Thyroid gland (tissue), 4 donors: ENCODE measurements at regions not wholly inside any gene's neighbourhood (a gene's known extent, or its start where the extent isn't known, plus 50 kb on each side); places are given as distances from the start of the nearest gene placed in this dataset.
"Not testable (repeated sequence)": the region's sequence is repeated elsewhere in the genome, so short reads cannot be mapped to it uniquely, and the experiment has no call there.

Experiments used
- DNase-seq, 2 donors: peaks; one replicate each; pipeline ENCODE4 v3.0.0-alpha.2; 2019
- H3K27ac ChIP-seq, 3 donors: fragments of 200-600 bp; sonication (generic); 1 replicate in 2 of 3; 2 replicates in 1 of 3; pipeline ENCODE4 v1.5.1; 2016 to 2019; ENCODE audit warnings: mild to moderate bottlenecking in 1 of 3, moderate library complexity in 1 of 3
- H3K27me3 ChIP-seq: fragments of 200-600 bp; sonication (generic); one replicate; pipeline ENCODE4 v1.5.1; 2019
- H3K36me3 ChIP-seq, 2 donors: fragments of 200-600 bp; sonication (generic); one replicate each; pipeline ENCODE4 v1.5.1; 2016 to 2019
- H3K4me1 ChIP-seq, 2 donors: fragments of 200-600 bp; sonication (generic); one replicate each; pipeline ENCODE4 v1.5.1; 2017 to 2019
- H3K4me3 ChIP-seq, 3 donors: fragments of 200-600 bp; sonication (generic); replicated peaks in 1 of 3; 1 replicate in 2 of 3; 2 replicates in 1 of 3; pipeline ENCODE4 v1.5.1; 2016; ENCODE audit warnings: mild to moderate bottlenecking in 1 of 3
- H3K9me3 ChIP-seq: fragments of 200-600 bp; sonication (generic); one replicate; pipeline ENCODE4 v1.5.1; 2017
- POLR2A ChIP-seq, 2 donors: fragments of 450-650 bp; IDR thresholded peaks; one replicate each; pipeline ENCODE4 v1.6.1; 2017; ENCODE audit warnings: antibody characterized with exemption in 2 of 2, mild to moderate bottlenecking in 2 of 2, moderate library complexity in 1 of 2
- WGBS, 2 donors: methylation state at CpG; one replicate each; pipeline ENCODE4 v1.1.5; 2017; 5-methylcytosine and 5-hydroxymethylcytosine counted together
- intact Hi-C: fragments of 100-400 bp; cut with DNase I; formaldehyde crosslinking; loops from one replicate; pipeline ENCODE4 v1.15.1; 2023
- TF ChIP-seq, protein P1 (sequence below), 6 experiments: fragments of 200-600 bp in 3 of 6; fragments of 450-650 bp in 3 of 6; sonication (generic) in 3 of 6; IDR thresholded peaks; one replicate each; pipeline ENCODE4 v1.5.1; 2016 to 2019; ENCODE audit warnings: antibody characterized with exemption in 6 of 6, mild to moderate bottlenecking in 2 of 6, inconsistent platforms in 1 of 6, moderate library complexity in 1 of 6

- no peak for DNase-seq
- H3K4me3 ChIP-seq: no peak overlapping the region
- intact Hi-C loops: no loop called here
- H3K9me3 ChIP-seq: no peaks in the 10 kb centered on the region
- H3K27ac ChIP-seq: no peak overlapping the region
- no peaks in the 10 kb centered on the region for H3K36me3 ChIP-seq
- H3K4me1 ChIP-seq: peaks cover 22 to 28% of the 10 kb centered on the region in 2 donors
- 73 to 81% methylated on average over 3 of the region's 3 CpGs for WGBS, 2 donors
- no peaks in the 10 kb centered on the region for H3K27me3 ChIP-seq
- TF ChIP-seq, protein P1, sequence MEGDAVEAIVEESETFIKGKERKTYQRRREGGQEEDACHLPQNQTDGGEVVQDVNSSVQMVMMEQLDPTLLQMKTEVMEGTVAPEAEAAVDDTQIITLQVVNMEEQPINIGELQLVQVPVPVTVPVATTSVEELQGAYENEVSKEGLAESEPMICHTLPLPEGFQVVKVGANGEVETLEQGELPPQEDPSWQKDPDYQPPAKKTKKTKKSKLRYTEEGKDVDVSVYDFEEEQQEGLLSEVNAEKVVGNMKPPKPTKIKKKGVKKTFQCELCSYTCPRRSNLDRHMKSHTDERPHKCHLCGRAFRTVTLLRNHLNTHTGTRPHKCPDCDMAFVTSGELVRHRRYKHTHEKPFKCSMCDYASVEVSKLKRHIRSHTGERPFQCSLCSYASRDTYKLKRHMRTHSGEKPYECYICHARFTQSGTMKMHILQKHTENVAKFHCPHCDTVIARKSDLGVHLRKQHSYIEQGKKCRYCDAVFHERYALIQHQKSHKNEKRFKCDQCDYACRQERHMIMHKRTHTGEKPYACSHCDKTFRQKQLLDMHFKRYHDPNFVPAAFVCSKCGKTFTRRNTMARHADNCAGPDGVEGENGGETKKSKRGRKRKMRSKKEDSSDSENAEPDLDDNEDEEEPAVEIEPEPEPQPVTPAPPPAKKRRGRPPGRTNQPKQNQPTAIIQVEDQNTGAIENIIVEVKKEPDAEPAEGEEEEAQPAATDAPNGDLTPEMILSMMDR (IDR thresholded peaks at IDR 0.05): no peak
- TF ChIP-seq POLR2A (IDR thresholded peaks at IDR 0.05): no peak
Measured at GRCh38 chr6:141398949-141399348, 733.8 kb upstream of the GJE1 start.

DNA sequence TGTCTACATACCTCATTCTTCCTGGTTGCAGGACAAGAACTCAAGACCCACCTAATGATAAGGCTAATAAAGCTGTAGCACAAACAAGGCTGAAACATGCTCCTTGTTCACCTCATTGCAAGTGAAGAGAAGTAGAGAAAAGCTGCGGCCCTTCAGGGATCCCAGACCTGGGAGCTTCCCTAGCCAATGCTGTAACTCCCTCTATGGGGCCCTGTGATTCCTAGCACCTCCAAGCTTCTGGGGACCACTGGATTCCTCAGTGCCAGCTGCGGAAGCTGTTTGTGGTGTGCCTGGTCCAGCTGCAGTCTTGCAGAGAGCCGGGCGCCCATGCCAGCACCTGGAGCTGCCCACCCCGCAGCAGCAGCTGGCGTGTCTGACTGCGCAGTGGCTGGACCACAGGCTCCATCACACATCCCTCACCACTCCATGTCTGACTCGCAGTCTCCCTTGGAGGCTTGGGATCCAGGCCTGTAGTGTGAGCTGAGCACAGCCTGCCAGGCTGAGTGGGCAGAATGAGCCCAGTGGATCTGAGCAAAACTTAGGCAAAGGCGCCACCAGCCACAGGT lies 737.2 kb upstream of the GJE1 start:
- 96 to 97% methylated on average over 3 to 9 of the region's 9 CpGs for WGBS, 2 donors
- no peak overlapping the region for H3K27ac ChIP-seq
- TF ChIP-seq POLR2A (IDR thresholded peaks at IDR 0.05): no peak
- TF ChIP-seq, protein P1 (IDR thresholded peaks at IDR 0.05): no peak
- no peaks in the 10 kb centered on the region for H3K27me3 ChIP-seq
- no peaks in the 10 kb centered on the region for H3K4me1 ChIP-seq
- H3K36me3 ChIP-seq: no peaks in the 10 kb centered on the region
- no peaks in the 10 kb centered on the region for H3K9me3 ChIP-seq
- no peak overlapping the region for H3K4me3 ChIP-seq
- intact Hi-C loops: no loop called here
- DNase-seq: no peak

DNA sequence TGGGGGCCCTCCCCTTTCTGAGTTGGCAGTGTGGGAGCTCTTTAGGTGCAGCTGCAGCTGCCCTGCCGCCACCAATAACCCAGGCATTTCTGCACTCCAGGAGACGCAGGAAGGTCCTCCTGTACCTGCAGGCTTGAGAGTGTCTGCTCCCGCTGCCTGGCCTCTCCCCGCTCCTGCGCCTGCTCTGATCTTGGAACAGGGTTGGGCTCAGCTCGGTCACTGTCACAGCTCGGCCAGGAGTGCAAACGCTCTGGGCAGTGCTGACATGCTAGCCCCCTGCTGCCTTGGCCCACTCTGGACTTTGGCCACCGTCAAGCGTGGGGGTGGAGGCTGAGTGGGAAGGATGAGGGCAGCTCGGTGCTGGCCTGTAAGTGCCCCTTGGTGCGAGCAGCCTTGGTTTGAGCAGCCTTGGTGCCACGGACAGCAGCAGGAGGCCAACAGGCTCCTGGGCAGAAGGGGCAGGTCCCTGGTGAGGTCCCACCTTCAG lies 738.1 kb upstream of the GJE1 start:
- 91 to 96% methylated on average over 12 to 13 of the region's 13 CpGs for WGBS, 2 donors
- Histone ChIP-seq H3K4me1 (no peaks in the 10 kb centered on the region), H3K36me3 (no peaks in the 10 kb centered on the region), H3K9me3 (no peaks in the 10 kb centered on the region), H3K4me3 (no peak overlapping the region), H3K27ac (no peak overlapping the region), H3K27me3 (no peaks in the 10 kb centered on the region)
- DNase-seq: no peak
- intact Hi-C loops: no loop called here
- TF ChIP-seq POLR2A (IDR thresholded peaks at IDR 0.05): no peak
- TF ChIP-seq, protein P1 (IDR thresholded peaks at IDR 0.05): no peak

DNA sequence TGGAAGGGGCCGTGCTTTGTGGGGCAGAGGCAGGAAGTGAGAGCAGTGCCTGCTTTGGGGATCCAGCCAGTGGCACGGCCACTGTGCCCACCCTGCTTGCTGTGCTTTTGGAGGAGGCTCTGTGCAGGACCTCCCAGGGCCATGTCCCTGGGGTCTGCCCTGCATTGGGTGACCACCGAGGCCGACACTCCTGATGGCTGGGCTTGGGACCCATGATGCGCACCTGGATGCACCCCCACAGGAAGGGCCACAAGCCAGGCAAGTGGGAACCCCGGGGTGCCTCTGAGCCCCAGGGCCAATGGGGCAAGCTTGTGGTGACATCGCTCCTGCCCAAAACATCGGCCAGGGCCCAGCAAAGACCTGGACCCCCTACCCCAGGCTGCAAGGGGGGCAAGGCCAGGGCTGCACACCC lies 738.6 kb upstream of the GJE1 start:
- H3K27ac ChIP-seq: no peak overlapping the region
- no peak for TF ChIP-seq POLR2A (IDR thresholded peaks at IDR 0.05)
- TF ChIP-seq, protein P1 (IDR thresholded peaks at IDR 0.05): no peak
- no peaks in the 10 kb centered on the region for H3K4me1 ChIP-seq
- WGBS, 2 donors: 90 to 92% methylated on average over 3 to 8 of the region's 8 CpGs
- no peak for DNase-seq
- H3K36me3 ChIP-seq: no peaks in the 10 kb centered on the region
- H3K27me3 ChIP-seq: no peaks in the 10 kb centered on the region
- no peaks in the 10 kb centered on the region for H3K9me3 ChIP-seq
- intact Hi-C loops: no loop called here
- H3K4me3 ChIP-seq: no peak overlapping the region

DNA sequence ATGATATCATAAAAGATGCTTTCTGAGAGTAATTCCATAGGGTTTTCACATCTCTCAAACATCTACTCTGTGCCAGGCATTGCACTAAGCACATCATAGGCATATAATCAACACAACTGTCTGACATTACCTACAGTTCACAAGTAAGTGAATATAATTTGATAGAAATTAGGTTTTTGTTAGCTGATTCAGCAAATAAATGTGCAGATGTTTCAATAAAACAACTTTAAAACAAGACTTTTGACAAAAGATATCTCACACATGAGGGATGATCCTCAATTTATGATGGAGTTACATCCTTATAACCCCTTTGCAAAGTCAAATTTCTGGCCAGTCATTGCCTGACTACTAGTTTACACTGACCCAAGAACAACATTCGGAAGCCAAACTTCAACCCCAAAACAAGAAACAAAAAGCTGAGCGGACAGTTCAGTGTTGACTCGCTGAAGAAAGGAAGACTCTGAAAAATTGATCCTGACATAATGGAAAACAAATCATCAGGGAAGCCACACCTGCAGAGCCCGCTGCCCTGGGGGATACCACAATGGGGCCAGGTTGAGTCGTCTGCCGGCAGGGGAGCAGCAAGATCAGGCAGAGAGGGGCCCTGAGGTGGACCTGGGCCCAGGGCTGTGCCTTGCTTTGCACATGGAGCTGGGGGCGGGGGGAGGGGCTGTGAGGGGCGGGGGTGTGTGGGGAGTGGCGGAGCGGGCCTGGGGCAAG lies 739.2 kb upstream of the GJE1 start:
- no peaks in the 10 kb centered on the region for H3K9me3 ChIP-seq
- intact Hi-C loops: no loop called here
- WGBS, 2 donors: 95 to 96% methylated on average over 10 of the region's 10 CpGs
- H3K27me3 ChIP-seq: no peaks in the 10 kb centered on the region
- H3K4me1 ChIP-seq: no peaks in the 10 kb centered on the region
- H3K4me3 ChIP-seq: no peak overlapping the region
- no peak for TF ChIP-seq POLR2A (IDR thresholded peaks at IDR 0.05)
- TF ChIP-seq, protein P1 (IDR thresholded peaks at IDR 0.05): no peak
- no peak overlapping the region for H3K27ac ChIP-seq
- no peak for DNase-seq
- H3K36me3 ChIP-seq: no peaks in the 10 kb centered on the region

DNA sequence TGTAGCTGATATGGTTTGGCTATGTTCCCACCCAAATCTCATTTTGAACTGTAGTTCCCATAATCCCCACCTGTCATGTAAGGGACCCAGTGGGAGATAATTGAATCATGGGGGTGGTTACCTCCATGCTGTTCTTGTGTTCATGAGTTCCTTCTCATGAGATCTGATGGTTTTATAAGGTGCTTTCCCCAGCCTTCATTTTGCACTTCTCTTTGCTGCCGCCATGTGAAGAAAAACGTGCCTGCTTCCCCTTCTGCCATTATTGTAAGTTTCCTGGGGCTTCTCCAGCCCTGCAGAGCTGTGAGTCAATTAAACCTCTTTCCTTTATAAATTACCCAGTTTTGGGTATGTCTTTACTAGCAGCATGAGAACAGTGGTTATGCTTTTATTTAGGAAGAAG lies 741.6 kb upstream of the GJE1 start:
- H3K9me3 ChIP-seq, H3K27me3 ChIP-seq, H3K4me3 ChIP-seq, H3K4me1 ChIP-seq, H3K36me3 ChIP-seq, DNase-seq, H3K27ac ChIP-seq, intact Hi-C loops: not testable (repeated sequence)
- WGBS, 2 donors: 86 to 87% methylated on average over 2 of the region's 2 CpGs
